HG03139 (cell line): ENCODE measurements at regions not wholly inside any gene's neighbourhood (a gene's known extent, or its start where the extent isn't known, plus 50 kb on each side); places are given as distances from the start of the nearest gene placed in this dataset.

Source experiments
- ATAC-seq: cut with Tn5 transposase; IDR thresholded peaks from one replicate; pipeline ENCODE4 v1.9.1; 2021; ENCODE audit not compliant: unreplicated experiment

DNA sequence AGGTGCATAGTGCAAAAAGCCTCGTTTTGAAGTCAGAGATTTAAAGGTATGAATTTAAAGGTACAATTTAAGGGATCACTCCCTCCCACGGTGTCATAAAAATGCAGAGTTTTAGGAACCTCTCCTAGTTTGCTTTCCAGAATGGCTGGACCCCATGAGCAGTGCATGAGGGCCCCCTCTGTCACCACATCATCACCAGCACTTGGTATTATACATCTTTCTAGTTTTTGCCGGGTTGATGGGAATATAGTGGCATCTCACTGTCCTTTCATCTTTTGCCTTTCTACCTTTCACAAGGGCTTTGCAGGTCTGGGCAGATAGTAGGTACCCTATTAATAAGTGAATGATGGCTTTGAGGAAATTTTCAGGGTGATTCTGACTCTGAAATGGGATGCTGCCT, 103.6 kb upstream of the AGBL1 start:
- no peak for ATAC-seq

- no peak for ATAC-seq
These were observed 102.7 kb upstream of the AGBL1 start for GRCh38 chr15:85976986-85977385.

DNA sequence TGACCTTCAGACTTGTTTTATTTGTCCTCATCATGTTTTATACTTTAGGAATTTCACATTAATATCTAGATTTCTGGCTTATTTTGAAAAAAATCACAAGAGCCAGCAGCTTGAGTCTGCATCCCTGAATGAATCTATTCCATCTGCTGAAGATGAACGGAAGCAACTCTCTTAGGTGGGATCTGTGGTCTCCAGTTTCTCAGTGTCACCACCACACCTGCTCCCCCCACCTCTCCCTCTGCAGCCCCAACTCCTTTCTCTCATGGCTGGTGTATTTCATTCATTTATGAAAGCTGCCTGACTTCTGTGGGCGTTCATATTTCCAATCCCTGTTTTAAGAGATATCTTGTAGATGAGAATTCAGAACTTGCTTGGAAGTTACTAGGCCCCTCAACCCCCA, 102.1 kb upstream of the AGBL1 start:
- no peak for ATAC-seq

- no peak for ATAC-seq
These were observed 99.7 kb upstream of the AGBL1 start for GRCh38 chr15:85979929-85980328.

GRCh38 chr15:85980946-85981345, 98.7 kb upstream of the AGBL1 start:
- no peak for ATAC-seq

GRCh38 chr15:85984241-85984640, 95.4 kb upstream of the AGBL1 start:
- no peak for ATAC-seq

- ATAC-seq: no peak
These were observed 93.6 kb upstream of the AGBL1 start for GRCh38 chr15:85986116-85986515.

DNA sequence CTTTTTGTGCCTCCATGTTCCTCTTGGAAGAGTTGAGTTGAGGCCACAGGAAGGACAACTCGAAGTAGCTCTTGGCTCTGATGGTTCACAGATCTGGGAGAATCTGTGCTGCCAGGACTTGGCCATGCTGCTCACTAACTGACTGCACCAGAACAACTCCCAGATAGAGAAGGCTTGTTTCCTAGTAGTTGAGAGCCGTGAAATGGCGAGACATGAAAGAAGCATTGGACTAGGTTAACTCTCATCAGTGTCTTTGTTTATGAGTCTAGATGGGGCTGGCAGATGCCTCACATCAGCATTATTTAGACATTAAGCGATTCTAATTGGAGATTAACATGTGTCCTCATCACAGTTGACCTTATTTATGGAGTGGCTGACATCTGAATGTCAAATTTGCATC, 92.9 kb upstream of the AGBL1 start:
- no peak for ATAC-seq

GRCh38 chr15:85988741-85989140, 90.9 kb upstream of the AGBL1 start:
- ATAC-seq: no peak

- no peak for ATAC-seq
These were observed 87.4 kb upstream of the AGBL1 start for GRCh38 chr15:85992224-85992623.

DNA sequence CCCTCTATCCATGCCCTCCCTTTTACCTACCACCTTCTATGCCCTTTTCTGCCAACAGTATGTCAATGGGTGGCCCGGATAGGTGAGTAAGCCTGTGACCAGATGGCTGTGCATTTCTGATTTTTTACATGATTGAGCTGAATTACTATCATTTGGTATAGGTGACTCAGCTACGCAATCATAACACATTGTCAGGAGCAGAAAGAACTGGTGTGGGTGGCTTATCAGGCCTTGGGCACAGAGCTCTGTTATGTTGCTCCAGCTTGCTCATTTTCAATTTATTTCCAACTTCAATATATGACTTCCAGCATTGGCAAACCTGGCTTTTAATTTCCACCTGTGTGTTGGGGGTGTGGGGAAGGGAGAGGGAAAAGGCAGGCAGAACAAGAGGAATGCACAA, 86.6 kb upstream of the AGBL1 start:
- ATAC-seq: no peak

GRCh38 chr15:85997618-85998017, 82.1 kb upstream of the AGBL1 start:
- ATAC-seq: no peak

DNA sequence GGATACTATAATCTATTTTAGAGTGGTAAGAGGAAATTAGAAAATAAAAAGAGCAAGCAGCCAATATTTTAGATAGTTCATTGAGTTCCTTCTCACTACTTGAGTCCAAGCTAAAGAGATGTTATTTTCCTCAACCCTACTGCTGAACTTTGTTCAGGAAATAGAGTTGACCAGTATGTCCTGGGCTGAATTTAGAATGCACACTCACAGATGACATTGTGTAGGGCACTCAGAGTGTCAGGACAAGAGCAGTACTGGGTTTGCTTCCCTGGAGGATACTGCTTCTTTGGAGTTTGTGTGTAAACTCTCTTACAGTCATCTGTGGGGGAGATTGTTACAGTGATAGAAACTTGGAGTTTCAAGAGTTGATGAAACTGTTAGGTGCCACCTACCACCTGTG, 80.0 kb upstream of the AGBL1 start:
- ATAC-seq: no peak

- no peak for ATAC-seq
These were observed 78.5 kb upstream of the AGBL1 start for GRCh38 chr15:86001200-86001599.

- ATAC-seq: no peak
These were observed 77.2 kb upstream of the AGBL1 start for GRCh38 chr15:86002444-86002843.

DNA sequence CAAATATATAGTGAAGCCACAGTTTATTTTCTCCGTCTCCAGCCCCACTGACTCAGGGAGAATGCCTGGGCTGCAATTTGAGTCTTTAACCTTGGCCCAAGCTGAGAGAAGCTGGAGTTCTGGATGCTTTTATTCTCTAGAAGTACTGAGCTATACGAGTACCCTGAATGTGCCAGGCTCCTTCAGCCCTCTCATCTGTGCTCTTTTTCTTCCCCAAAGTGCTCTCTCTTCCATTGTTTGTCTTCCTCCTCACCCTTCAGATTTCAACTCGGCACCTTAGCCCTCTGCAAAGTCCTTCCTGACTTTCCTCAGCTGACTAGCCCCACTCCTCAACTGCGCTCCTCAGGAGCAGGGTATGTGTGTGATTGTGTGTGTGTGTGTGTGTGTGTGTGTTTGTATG, 75.6 kb upstream of the AGBL1 start:
- no peak for ATAC-seq

GRCh38 chr15:86006546-86006945, 73.1 kb upstream of the AGBL1 start:
- ATAC-seq: no peak

- ATAC-seq: no peak
These were observed 69.9 kb upstream of the AGBL1 start for GRCh38 chr15:86009727-86010126.

- no peak for ATAC-seq
These were observed 69.3 kb upstream of the AGBL1 start for GRCh38 chr15:86010398-86010797.

DNA sequence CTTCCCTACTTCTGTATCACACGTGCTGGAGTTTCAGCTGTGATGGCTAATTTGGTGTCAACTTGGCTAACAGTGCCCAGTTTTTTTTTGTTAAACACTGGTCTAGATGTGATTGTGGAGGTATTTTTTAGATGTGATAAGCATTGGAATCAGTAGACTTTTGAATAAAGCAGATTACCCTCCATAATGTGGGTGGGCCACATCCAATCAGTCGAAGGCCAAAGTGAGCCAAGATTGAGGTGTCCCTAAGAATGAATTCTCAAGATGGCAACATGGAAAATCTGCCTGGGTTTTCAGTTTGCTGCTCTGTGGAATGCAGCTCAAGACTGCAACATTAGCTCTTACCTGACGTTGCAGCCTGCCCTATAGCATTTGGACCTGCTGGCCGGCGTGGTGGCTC, 68.8 kb upstream of the AGBL1 start:
- no peak for ATAC-seq

GRCh38 chr15:86014016-86014415, 65.7 kb upstream of the AGBL1 start:
- ATAC-seq: no peak

DNA sequence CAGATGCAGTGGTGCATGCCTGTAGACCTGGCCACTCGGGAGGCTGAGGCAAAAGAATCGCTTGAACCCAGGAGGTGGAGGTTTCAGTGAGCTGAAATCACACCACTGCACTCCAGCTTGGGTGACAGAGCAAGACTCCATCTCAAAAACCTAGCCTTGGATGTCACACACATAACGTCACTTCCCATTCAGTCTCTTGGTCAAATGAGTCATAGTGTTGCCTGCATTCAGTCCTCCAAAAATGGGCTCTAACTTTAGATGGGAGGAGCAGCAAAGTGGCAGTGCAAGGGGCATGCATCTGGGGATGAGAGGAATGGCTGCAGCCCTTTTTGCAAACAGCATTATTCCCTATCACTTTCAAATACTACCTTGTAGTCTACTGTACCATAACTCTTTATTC, 62.9 kb upstream of the AGBL1 start:
- no peak for ATAC-seq

DNA sequence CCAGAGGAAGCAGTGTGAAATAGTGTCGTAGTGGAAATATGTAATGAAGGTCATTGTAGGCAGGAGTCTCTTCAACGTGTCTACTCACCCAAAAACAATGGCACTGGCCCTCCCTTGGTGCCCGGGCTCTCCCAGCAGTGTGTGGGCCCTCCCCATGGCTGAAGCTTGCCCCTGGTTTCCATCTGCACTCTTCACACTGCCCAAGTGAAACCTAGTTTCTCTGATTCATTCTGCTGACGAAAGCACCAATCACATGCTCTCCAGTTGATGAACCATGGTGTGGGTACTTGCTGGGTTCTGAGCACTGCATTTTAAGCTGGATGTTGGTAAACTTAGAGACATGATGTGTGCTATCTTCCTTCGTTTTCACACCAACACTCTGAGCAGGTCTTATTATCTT, 61.0 kb upstream of the AGBL1 start:
- ATAC-seq: no peak
